Endothelial cell of umbilical vein (primary cell): ENCODE measurements at regions not wholly inside any gene's neighbourhood (a gene's known extent, or its start where the extent isn't known, plus 50 kb on each side); places are given as distances from the start of the nearest gene placed in this dataset.
"Not testable (repeated sequence)": the region's sequence is repeated elsewhere in the genome, so short reads cannot be mapped to it uniquely, and the experiment has no call there.

Experiments
- BruUV-seq: library from RNA; stranded (reverse); fragments of 400-500 nt; replicated peaks from 2 replicates; lab custom pipeline; 2021; lab: Mats Ljungman, UMichigan
- CTCF ChIA-PET: fragments of 300-600, 350-600 bp; sonication (Branson Sonifier 250); formaldehyde crosslinking; loops from one replicate; lab custom pipeline; 2021; ENCODE audit warnings: antibody characterized with exemption, inconsistent platforms; lab: Charles Lee
- POLR2A ChIA-PET: fragments of 300-600, 350-600 bp; sonication (Branson Sonifier 250); formaldehyde crosslinking; loops from one replicate; lab custom pipeline; 2021; ENCODE audit warnings: antibody characterized with exemption, inconsistent platforms; lab: Charles Lee
- DNase-seq: peaks from one replicate; pipeline ENCODE4 v3.0.0-alpha.2; 2011; ENCODE audit warnings: low read depth, low spot score
- FAIRE-seq: peaks from 2 replicates; lab custom pipeline; 2011; peaks lifted over from hg19 to GRCh38; lab: Jason Lieb, UNC
- H2AFZ ChIP-seq: 2 replicates; pipeline ENCODE4 v1.6.0; 2012; ENCODE audit warnings: low read depth, low read length, control low read depth, inconsistent platforms
- H3K27ac ChIP-seq: 2 replicates; pipeline ENCODE4 v1.5.1; 2011; ENCODE audit warnings: low read depth, mild to moderate bottlenecking, control low read depth, low read length, moderate library complexity; ENCODE audit not compliant: insufficient read depth
- H3K27me3 ChIP-seq, 2 experiments: 2 replicates each; pipeline versions ENCODE4 v1.6.0 to v1.6.1; 2011; ENCODE audit warnings: low read length in 2 of 2, mixed read lengths in 1 of 2; ENCODE audit not compliant: control insufficient read depth in 2 of 2, insufficient read depth in 2 of 2
- H3K36me3 ChIP-seq, 2 experiments: 2 replicates in 1 of 2; 3 replicates in 1 of 2; pipeline ENCODE4 v1.5.1; 2011; ENCODE audit warnings: low read length in 2 of 2, mild to moderate bottlenecking in 1 of 2, moderate library complexity in 1 of 2; ENCODE audit not compliant: control insufficient read depth in 2 of 2, insufficient read depth in 2 of 2; ENCODE audit errors: extremely low read depth in 1 of 2
- H3K4me1 ChIP-seq: 3 replicates; pipeline ENCODE4 v1.5.1; 2011; ENCODE audit warnings: mild to moderate bottlenecking, low read length; ENCODE audit not compliant: control insufficient read depth, insufficient read depth; ENCODE audit errors: extremely low read depth
- H3K4me2 ChIP-seq: 2 replicates; pipeline ENCODE4 v1.6.1; 2011; ENCODE audit warnings: low read length, control low read depth, mixed read lengths; ENCODE audit not compliant: insufficient read depth
- H3K4me3 ChIP-seq, 3 experiments: fragments of 200-600 bp in 1 of 3; sonication (generic), shearing (Covaris generic) in 1 of 3; replicated peaks in 1 of 3; 2 replicates each; pipeline ENCODE4 v1.5.1; 2011 to 2016; ENCODE audit warnings: control low read depth in 3 of 3, low read length in 3 of 3, mild to moderate bottlenecking in 2 of 3, inconsistent platforms in 1 of 3, low read depth in 1 of 3, moderate library complexity in 1 of 3; ENCODE audit not compliant: insufficient read depth in 1 of 3
- H3K79me2 ChIP-seq: 2 replicates; pipeline ENCODE4 v1.6.0; 2012; ENCODE audit warnings: low read length, inconsistent platforms; ENCODE audit not compliant: control insufficient read depth, insufficient read depth
- H3K9ac ChIP-seq: replicated peaks from 2 replicates; pipeline ENCODE3; 2011; ENCODE audit warnings: low read length, control low read depth; ENCODE audit not compliant: insufficient read depth; ENCODE audit errors: extremely low read depth
- H3K9me1 ChIP-seq: replicated peaks from 3 replicates; pipeline ENCODE4 v1.6.0; 2011; ENCODE audit warnings: mild to moderate bottlenecking, low read length; ENCODE audit not compliant: control insufficient read depth, insufficient read depth; ENCODE audit errors: extremely low read depth
- H3K9me3 ChIP-seq: replicated peaks from 2 replicates; pipeline ENCODE4 v1.5.1; 2012; ENCODE audit warnings: low read length, inconsistent platforms; ENCODE audit not compliant: control insufficient read depth, insufficient read depth
- H4K20me1 ChIP-seq: replicated peaks from 2 replicates; pipeline ENCODE3; 2011; ENCODE audit warnings: mild to moderate bottlenecking, low read length; ENCODE audit not compliant: control insufficient read depth, insufficient read depth; ENCODE audit errors: extremely low read depth
- EZH2 ChIP-seq: IDR thresholded peaks from 2 replicates; pipeline ENCODE4 v1.6.1; 2012; ENCODE audit warnings: borderline replicate concordance, low read depth, mild to moderate bottlenecking, moderate library complexity, low read length, inconsistent platforms; ENCODE audit not compliant: severe bottlenecking
- FOS ChIP-seq: IDR thresholded peaks from 2 replicates; pipeline ENCODE4 v1.6.1; 2011; ENCODE audit warnings: mild to moderate bottlenecking, low read length, moderate library complexity, borderline replicate concordance; ENCODE audit not compliant: insufficient read depth
- GATA2 ChIP-seq: IDR thresholded peaks from 2 replicates; pipeline ENCODE4 v1.7.0; 2011; ENCODE audit warnings: low read depth, mild to moderate bottlenecking, moderate library complexity, mixed read lengths, low read length; ENCODE audit not compliant: insufficient read length, insufficient read depth
- JUN ChIP-seq: IDR thresholded peaks from 2 replicates; pipeline ENCODE4 v1.6.1; 2011; ENCODE audit warnings: borderline replicate concordance, low read depth; ENCODE audit not compliant: insufficient read length, insufficient read depth
- MAX ChIP-seq: IDR thresholded peaks from 2 replicates; pipeline ENCODE4 v1.6.1; 2011; ENCODE audit not compliant: insufficient read depth, insufficient read length
- MYC ChIP-seq: IDR thresholded peaks from one replicate; pipeline ENCODE4 v1.6.1; 2011; ENCODE audit warnings: mild to moderate bottlenecking, low read depth, low read length
- POLR2A ChIP-seq: IDR thresholded peaks from 2 replicates; pipeline ENCODE4 v1.6.1; 2012; ENCODE audit warnings: low read depth, mild to moderate bottlenecking, control low read depth, low read length
- POLR2AphosphoS5 ChIP-seq: IDR thresholded peaks from 2 replicates; pipeline ENCODE4 v1.6.1; 2012; ENCODE audit warnings: low read depth, mild to moderate bottlenecking, control low read depth, low read length, moderate library complexity; ENCODE audit not compliant: insufficient read depth
- dilution Hi-C: fragments of 300-500 bp; cut with MboI; formaldehyde crosslinking; loops from one replicate; pipeline ENCODE4 v1.15.0; 2019; ENCODE audit warnings: low sequenced_read_pairs; ENCODE audit not compliant: extremely low pct_ligation_motif_present
- intact Hi-C: fragments of 100-400 bp; cut with micrococcal nuclease; formaldehyde crosslinking; loops from one replicate; pipeline ENCODE4 v1.10.0; 2022
- TF ChIP-seq, protein P1 (sequence below), 2 donors: IDR thresholded peaks; 1 replicate in 1 of 2; 2 replicates in 1 of 2; pipeline ENCODE4 v1.5.1; 2011; ENCODE audit warnings: low read length in 2 of 2, mild to moderate bottlenecking in 2 of 2, moderate library complexity in 2 of 2, control low read depth in 1 of 2, inconsistent platforms in 1 of 2, low read depth in 1 of 2; ENCODE audit not compliant: insufficient read depth in 1 of 2; ENCODE audit errors: extremely low read depth in 1 of 2

DNA sequence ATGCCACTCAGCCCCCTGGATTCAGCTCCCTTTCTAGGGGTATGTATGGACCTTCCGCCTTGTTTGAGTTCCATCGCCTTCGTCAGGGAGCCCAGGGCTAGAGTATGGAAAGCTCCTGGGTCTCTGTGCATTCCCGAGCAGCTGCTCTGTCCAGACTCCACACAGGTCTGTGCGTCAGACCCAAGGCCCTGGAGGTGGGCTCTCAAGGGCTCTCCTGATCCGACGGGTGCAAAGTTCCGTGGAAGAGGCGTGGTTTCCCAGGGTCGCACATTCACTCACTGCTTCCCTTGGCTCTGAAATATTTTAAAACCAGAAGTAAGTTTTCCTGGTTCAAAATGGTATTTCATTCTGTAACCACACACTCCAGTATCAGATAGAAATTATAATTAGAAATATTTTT is 863.2 kb downstream of the TRIML1 start:
- dilution Hi-C loops (no loop called here), intact Hi-C loops (no loop called here)
- no peaks in the 10 kb centered on the region for H3K79me2 ChIP-seq
- no TSS peak for BruUV-seq
- H3K9me3 ChIP-seq: peaks cover 8% of the 10 kb centered on the region
- DNase-seq (no peak), FAIRE-seq (no peak)
- H2AFZ ChIP-seq: no peak overlapping the region
- no peaks in the 10 kb centered on the region for H3K36me3 ChIP-seq
- TF ChIP-seq GATA2 (no peak), JUN (no peak), POLR2A (no peak), FOS (no peak), MYC (no peak), MAX (no peak), EZH2 (no peak), POLR2AphosphoS5 (no peak)
- TF ChIP-seq, protein P1, sequence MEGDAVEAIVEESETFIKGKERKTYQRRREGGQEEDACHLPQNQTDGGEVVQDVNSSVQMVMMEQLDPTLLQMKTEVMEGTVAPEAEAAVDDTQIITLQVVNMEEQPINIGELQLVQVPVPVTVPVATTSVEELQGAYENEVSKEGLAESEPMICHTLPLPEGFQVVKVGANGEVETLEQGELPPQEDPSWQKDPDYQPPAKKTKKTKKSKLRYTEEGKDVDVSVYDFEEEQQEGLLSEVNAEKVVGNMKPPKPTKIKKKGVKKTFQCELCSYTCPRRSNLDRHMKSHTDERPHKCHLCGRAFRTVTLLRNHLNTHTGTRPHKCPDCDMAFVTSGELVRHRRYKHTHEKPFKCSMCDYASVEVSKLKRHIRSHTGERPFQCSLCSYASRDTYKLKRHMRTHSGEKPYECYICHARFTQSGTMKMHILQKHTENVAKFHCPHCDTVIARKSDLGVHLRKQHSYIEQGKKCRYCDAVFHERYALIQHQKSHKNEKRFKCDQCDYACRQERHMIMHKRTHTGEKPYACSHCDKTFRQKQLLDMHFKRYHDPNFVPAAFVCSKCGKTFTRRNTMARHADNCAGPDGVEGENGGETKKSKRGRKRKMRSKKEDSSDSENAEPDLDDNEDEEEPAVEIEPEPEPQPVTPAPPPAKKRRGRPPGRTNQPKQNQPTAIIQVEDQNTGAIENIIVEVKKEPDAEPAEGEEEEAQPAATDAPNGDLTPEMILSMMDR (IDR thresholded peaks at IDR 0.05; ENCODE audit: extremely low read depth in 1 of 2, insufficient read depth in 1 of 2, low read depth in 1 of 2, low read length in 2 of 2): no peak
- H3K27ac ChIP-seq: no peak overlapping the region
- no peak overlapping the region for H3K4me3 ChIP-seq
- no peak overlapping the region for H3K4me2 ChIP-seq
- H4K20me1 ChIP-seq: no peaks in the 10 kb centered on the region
- H3K27me3 ChIP-seq: no peaks in the 10 kb centered on the region
- ChIA-PET POLR2A (no interaction called here), CTCF (no interaction called here)
- H3K9ac ChIP-seq: no peak overlapping the region
- H3K9me1 ChIP-seq: no peaks in the 10 kb centered on the region
- H3K4me1 ChIP-seq: no peaks in the 10 kb centered on the region

- BruUV-seq, intact Hi-C loops, H3K4me2 ChIP-seq, FAIRE-seq, H3K9me3 ChIP-seq, H3K27me3 ChIP-seq, H3K27ac ChIP-seq, dilution Hi-C loops, H4K20me1 ChIP-seq, H3K36me3 ChIP-seq, H3K4me3 ChIP-seq, DNase-seq, H3K79me2 ChIP-seq, H2AFZ ChIP-seq, H3K4me1 ChIP-seq, CTCF ChIA-PET, H3K9me1 ChIP-seq, H3K9ac ChIP-seq, POLR2A ChIA-PET: not testable (repeated sequence)
Measured at GRCh38 chr4:189010452-189011217, 871.4 kb downstream of the TRIML1 start.
